PC-9 (cell line): ENCODE measurements at regions not wholly inside any gene's neighbourhood (a gene's known extent, or its start where the extent isn't known, plus 50 kb on each side); places are given as distances from the start of the nearest gene placed in this dataset.

Source experiments
- CTCF ChIP-seq: fragments of 200-600 bp; sonication (generic); conservative IDR thresholded peaks from 2 replicates; pipeline ENCODE4 v1.6.1; 2017; ENCODE audit warnings: mixed run types, antibody characterized with exemption, mild to moderate bottlenecking, moderate library complexity
- EZH2 ChIP-seq: fragments of 200-600 bp; sonication (generic); IDR thresholded peaks from 2 replicates; pipeline ENCODE4 v1.8.0; 2017; ENCODE audit warnings: antibody characterized with exemption, low read depth

- TF ChIP-seq CTCF (no peak), EZH2 (no peak)
These were observed 90.6 kb downstream of the CHST2 start for GRCh38 chr3:143210141-143210540.
